ENCODE measurements at regions not wholly inside any gene's neighbourhood (a gene's known extent, or its start where the extent isn't known, plus 50 kb on each side); places are given as distances from the start of the nearest gene placed in this dataset.

DNA sequence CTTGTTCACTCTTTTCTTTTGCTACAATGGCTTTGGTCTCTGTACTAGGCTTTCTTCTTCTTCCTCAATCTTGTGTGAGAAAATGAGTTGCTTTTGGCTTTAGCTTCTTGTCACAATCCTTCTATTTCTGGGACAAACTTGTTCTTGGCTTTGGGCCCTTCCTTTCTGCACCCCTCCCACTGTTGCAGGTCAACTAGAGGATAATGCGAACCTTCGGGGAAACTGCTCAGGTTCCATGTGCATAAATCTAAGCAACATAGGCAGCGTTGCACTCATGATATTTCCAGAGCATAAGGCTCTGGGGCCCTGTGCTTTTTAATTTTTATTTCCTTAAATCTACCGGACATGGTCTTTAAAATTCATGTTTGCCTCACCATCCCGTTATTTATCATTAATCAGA lies 89.8 kb upstream of the LRIG3 start:
- no peak for TF ChIP-seq CTCF (IDR thresholded peaks at IDR 0.05; ENCODE audit: borderline replicate concordance)
- DNase-seq: no peak
- Histone ChIP-seq H3K36me3 (no peaks in the 10 kb centered on the region), H3K9me3 (replicated peaks) (no peaks in the 10 kb centered on the region), H3K4me1 (no peaks in the 10 kb centered on the region), H3K27ac (replicated peaks) (no peak overlapping the region), H3K27me3 (ENCODE audit: low read depth) (no peaks in the 10 kb centered on the region), H3K4me3 (no peak overlapping the region)
- intact Hi-C loops (cut with micrococcal nuclease): no loop called here

GRCh38 chr12:59007620-59008019 lies 87.3 kb upstream of the LRIG3 start:
- Histone ChIP-seq H3K9me3 (replicated peaks) (no peaks in the 10 kb centered on the region), H3K27me3 (ENCODE audit: low read depth) (no peaks in the 10 kb centered on the region), H3K36me3 (no peaks in the 10 kb centered on the region), H3K4me3 (no peak overlapping the region), H3K4me1 (no peaks in the 10 kb centered on the region), H3K27ac (replicated peaks) (no peak overlapping the region)
- no peak for DNase-seq
- TF ChIP-seq CTCF (IDR thresholded peaks at IDR 0.05; ENCODE audit: borderline replicate concordance): no peak
- intact Hi-C loops (cut with micrococcal nuclease): no loop called here

- Histone ChIP-seq H3K9me3 (replicated peaks) (no peaks in the 10 kb centered on the region), H3K4me1 (no peaks in the 10 kb centered on the region), H3K4me3 (no peak overlapping the region), H3K27ac (replicated peaks) (no peak overlapping the region), H3K36me3 (no peaks in the 10 kb centered on the region), H3K27me3 (ENCODE audit: low read depth) (no peaks in the 10 kb centered on the region)
- no peak for TF ChIP-seq CTCF (IDR thresholded peaks at IDR 0.05; ENCODE audit: borderline replicate concordance)
- no peak for DNase-seq
- intact Hi-C loops (cut with micrococcal nuclease): no loop called here
Measured at GRCh38 chr12:59005193-59005955, 85.1 kb upstream of the LRIG3 start.

DNA sequence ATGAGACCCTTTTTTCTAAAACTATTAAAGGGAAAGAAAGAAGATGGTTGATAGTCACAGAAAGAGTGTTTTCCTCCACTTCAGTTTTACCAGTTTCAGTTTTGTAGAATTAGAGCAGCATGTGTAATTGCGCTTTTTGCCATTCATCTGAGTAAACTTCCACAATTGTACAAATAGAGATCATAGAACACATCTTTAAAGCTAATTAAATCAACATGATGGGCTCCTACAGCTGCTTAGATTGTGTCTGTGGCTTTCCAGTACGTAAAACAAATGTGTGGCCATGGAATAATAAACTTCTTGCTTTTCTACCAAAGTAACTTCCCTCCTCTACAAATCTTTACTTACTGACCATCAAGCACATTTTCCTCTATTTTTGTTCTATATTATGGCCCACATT lies 84.2 kb upstream of the LRIG3 start:
- no peak for TF ChIP-seq CTCF (IDR thresholded peaks at IDR 0.05; ENCODE audit: borderline replicate concordance)
- H3K4me1 ChIP-seq: no peaks in the 10 kb centered on the region
- intact Hi-C loops (cut with micrococcal nuclease): no loop called here
- no peak for DNase-seq
- H3K27me3 ChIP-seq (ENCODE audit: low read depth): no peaks in the 10 kb centered on the region
- H3K4me3 ChIP-seq: no peak overlapping the region
- no peaks in the 10 kb centered on the region for H3K9me3 ChIP-seq (replicated peaks)
- no peak overlapping the region for H3K27ac ChIP-seq (replicated peaks)
- no peaks in the 10 kb centered on the region for H3K36me3 ChIP-seq

DNA sequence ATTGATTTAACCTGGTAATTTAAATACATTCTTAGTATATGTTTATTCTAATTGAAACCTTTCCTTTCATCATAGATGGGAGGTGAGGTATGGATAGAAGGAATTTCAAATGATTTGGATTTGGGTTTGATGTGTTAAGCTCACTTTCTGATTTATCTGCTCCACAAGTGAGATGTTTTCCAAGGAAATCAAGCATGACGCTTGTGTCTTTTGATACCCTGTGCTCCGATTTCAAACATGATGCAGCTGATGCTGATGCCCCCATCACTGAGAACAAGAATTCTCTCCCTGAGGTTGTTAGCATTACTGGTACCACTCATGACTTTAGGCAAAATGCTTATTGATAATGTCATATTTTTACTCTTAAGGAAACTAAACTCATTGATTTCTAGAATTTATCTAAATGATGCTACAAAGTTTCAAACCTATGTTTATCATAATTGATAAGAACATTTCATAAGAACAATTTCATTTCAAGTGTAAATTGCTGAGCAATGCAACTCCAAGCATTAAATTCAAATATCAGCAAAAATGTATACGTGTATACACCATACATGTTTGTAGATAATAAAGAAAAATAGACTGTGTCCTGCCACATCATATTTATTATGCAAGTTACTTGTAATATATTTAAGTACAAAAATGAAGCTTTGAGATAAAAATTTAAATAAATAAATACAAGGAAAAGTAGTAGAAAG lies 75.5 kb upstream of the LRIG3 start:
- intact Hi-C loops (cut with micrococcal nuclease): no loop called here
- Histone ChIP-seq H3K9me3 (replicated peaks) (no peaks in the 10 kb centered on the region), H3K27ac (replicated peaks) (no peak overlapping the region), H3K27me3 (ENCODE audit: low read depth) (no peaks in the 10 kb centered on the region), H3K4me1 (no peaks in the 10 kb centered on the region), H3K4me3 (no peak overlapping the region), H3K36me3 (no peaks in the 10 kb centered on the region)
- DNase-seq: no peak
- TF ChIP-seq CTCF (IDR thresholded peaks at IDR 0.05; ENCODE audit: borderline replicate concordance): no peak
